KBM-7 (cell line): ENCODE measurements at regions not wholly inside any gene's neighbourhood (a gene's known extent, or its start where the extent isn't known, plus 50 kb on each side); places are given as distances from the start of the nearest gene placed in this dataset.

Experiments
- DNase-seq: peaks from one replicate; pipeline ENCODE4 v3.0.0-alpha.2; 2015
- in situ Hi-C: fragments of 300-500 bp; cut with MboI; formaldehyde crosslinking; loops from 2 replicates; pipeline ENCODE4 v1.14.3; 2020; ENCODE audit warnings: low sequenced_read_pairs, low pct_unique_long_range_greater_than_20kb, mixed read lengths

GRCh38 chr6:14913931-14914330, 331.9 kb upstream of the JARID2 start:
- DNase-seq: no peak
- in situ Hi-C loops: no loop called here

- in situ Hi-C loops: no loop called here
- no peak for DNase-seq
These were observed 329.7 kb upstream of the JARID2 start for GRCh38 chr6:14915888-14916832.

- no peak for DNase-seq
- in situ Hi-C loops: no loop called here
These were observed 328.6 kb upstream of the JARID2 start for GRCh38 chr6:14917109-14917910.

- in situ Hi-C loops: no loop called here
- no peak for DNase-seq
These were observed 327.5 kb upstream of the JARID2 start for GRCh38 chr6:14918200-14918907.

GRCh38 chr6:14919038-14919670, 326.7 kb upstream of the JARID2 start:
- in situ Hi-C loops: no loop called here
- no peak for DNase-seq

- in situ Hi-C loops: no loop called here
- DNase-seq: no peak
These were observed 325.6 kb upstream of the JARID2 start for GRCh38 chr6:14920276-14920675.

- DNase-seq: no peak
These were observed 324.7 kb upstream of the JARID2 start for GRCh38 chr6:14921170-14921569.

GRCh38 chr6:14921878-14922671, 323.8 kb upstream of the JARID2 start:
- peak; percentile 68 for DNase-seq
- in situ Hi-C loops: no loop called here

More at GRCh38 chr6:14921170-14921569, 324.7 kb upstream of the JARID2 start:
- in situ Hi-C loops: no loop called here

- no peak for DNase-seq
- in situ Hi-C loops: no loop called here
These were observed 323.0 kb upstream of the JARID2 start for GRCh38 chr6:14922706-14923460.

- in situ Hi-C loops: no loop called here
- DNase-seq: no peak
These were observed 321.5 kb upstream of the JARID2 start for GRCh38 chr6:14924126-14925024.

- DNase-seq: no peak
- in situ Hi-C loops: no loop called here
These were observed 320.7 kb upstream of the JARID2 start for GRCh38 chr6:14925025-14925698.

GRCh38 chr6:14925699-14926026, 320.2 kb upstream of the JARID2 start:
- DNase-seq: no peak

GRCh38 chr6:14927398-14927797, 318.5 kb upstream of the JARID2 start:
- no peak for DNase-seq
- in situ Hi-C loops: no loop called here

More at GRCh38 chr6:14925699-14926026, 320.2 kb upstream of the JARID2 start:
- in situ Hi-C loops: no loop called here

- no peak for DNase-seq
These were observed 316.6 kb upstream of the JARID2 start for GRCh38 chr6:14929291-14929690.

GRCh38 chr6:14930366-14930989, 315.4 kb upstream of the JARID2 start:
- no peak for DNase-seq
- in situ Hi-C loops: no loop called here

More at GRCh38 chr6:14929291-14929690, 316.6 kb upstream of the JARID2 start:
- in situ Hi-C loops: no loop called here
